Suprapubic skin (tissue), 3 donors: ENCODE measurements at regions not wholly inside any gene's neighbourhood (a gene's known extent, or its start where the extent isn't known, plus 50 kb on each side); places are given as distances from the start of the nearest gene placed in this dataset.

Experiments used
- POLR2AphosphoS5 ChIP-seq, 3 donors: sonication (generic); formaldehyde crosslinking; IDR thresholded peaks; one replicate each; pipeline ENCODE4 v1.6.1; 2017; ENCODE audit warnings: antibody characterized with exemption in 3 of 3
- TF ChIP-seq, protein P1 (sequence below), 2 donors: fragments of 200-600 bp in 1 of 2; fragments of 450-650 bp in 1 of 2; sonication (generic) in 1 of 2; IDR thresholded peaks; one replicate each; pipeline ENCODE4 v1.5.1; 2016 to 2019; ENCODE audit warnings: antibody characterized with exemption in 2 of 2, mild to moderate bottlenecking in 1 of 2, moderate library complexity in 1 of 2

DNA sequence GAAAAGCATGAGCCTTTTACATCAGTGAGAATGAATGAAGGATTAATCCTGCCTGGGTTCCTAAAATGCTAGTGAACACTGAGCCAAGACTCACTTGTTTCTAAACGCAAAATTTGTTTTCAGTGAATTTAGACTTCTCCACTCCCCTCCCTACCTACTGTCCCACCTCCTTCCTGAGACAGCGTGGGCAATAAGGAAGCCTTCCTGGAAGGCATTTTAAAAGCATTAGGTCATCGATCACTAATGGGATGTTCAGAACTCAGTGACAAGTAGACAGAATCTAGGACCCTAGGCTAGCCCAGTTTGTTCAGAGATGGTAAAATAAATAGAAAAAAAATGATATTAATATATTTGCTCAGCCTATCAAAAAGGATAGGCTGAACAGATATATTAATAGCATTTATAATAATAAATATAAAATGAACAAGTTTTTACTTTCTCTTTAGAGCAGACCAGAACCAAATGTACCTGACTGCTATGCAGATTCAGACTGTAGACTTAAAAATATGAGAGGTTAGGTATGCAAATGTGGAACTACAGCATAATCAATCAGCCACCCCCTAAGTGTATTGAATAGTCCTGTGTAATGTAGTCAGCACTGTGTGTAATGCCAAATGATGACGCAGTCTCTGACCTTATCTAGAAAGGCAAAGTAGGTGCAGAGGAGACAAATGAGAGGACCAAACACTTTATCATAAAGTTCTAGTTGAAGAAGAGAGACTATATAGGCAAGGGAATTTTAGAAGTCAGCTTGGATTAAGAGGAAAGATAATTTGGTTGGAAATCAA, 331.1 kb downstream of the GPAT3 start:
- TF ChIP-seq, protein P1, sequence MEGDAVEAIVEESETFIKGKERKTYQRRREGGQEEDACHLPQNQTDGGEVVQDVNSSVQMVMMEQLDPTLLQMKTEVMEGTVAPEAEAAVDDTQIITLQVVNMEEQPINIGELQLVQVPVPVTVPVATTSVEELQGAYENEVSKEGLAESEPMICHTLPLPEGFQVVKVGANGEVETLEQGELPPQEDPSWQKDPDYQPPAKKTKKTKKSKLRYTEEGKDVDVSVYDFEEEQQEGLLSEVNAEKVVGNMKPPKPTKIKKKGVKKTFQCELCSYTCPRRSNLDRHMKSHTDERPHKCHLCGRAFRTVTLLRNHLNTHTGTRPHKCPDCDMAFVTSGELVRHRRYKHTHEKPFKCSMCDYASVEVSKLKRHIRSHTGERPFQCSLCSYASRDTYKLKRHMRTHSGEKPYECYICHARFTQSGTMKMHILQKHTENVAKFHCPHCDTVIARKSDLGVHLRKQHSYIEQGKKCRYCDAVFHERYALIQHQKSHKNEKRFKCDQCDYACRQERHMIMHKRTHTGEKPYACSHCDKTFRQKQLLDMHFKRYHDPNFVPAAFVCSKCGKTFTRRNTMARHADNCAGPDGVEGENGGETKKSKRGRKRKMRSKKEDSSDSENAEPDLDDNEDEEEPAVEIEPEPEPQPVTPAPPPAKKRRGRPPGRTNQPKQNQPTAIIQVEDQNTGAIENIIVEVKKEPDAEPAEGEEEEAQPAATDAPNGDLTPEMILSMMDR (IDR thresholded peaks at IDR 0.05), result no peak
- TF ChIP-seq POLR2AphosphoS5 (IDR thresholded peaks at IDR 0.05), result no peak
